ENCODE measurements at regions not wholly inside any gene's neighbourhood (a gene's known extent, or its start where the extent isn't known, plus 50 kb on each side); places are given as distances from the start of the nearest gene placed in this dataset.

DNA sequence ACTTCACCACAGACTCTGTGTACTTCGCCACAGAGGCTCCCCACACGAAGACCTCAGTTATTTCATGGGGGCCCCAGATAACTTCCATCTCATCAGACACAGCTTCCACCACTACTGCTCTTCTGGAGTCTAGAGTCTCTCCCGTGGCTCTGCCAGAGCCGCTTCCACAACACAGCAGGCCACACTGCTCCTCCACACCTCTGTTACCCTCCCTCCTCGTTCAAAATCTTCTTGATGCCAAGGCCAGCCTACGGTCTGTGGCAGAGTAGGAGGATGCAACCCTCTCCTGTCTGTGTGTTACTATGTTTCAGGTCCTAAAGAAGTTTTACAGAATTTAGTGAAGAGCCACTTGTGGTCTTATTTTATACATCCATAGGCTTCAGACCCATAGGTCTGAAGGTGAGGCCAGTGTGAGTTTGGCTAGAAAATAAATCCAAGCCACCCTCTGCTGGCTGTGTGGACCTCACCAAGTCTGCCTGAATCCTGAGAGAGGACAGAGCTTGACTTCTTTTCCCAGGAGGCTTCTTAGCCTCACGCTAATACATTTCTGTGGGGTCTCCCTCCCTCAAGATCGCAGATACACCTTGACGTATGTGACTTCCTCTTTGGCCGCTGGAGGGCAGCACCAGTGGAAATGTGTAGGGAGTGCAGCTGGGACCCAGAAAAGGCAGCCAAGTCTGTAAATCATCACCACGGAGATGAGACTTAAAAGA is 197.7 kb downstream of the FAXC start:
- BruUV-seq (replicated peaks) = no TSS peak
- CTCF ChIA-PET = interaction anchor here (1.0 kb wide), 1 partner anchor 90 kb away, joined by 7 read pairs; no protein-coding TSS in a partner anchor
- Histone ChIP-seq H2AFZ (ENCODE audit: low read length) (no peak overlapping the region), H3K4me1 (ENCODE audit: insufficient read depth, low read length) (no peaks in the 10 kb centered on the region), H3K9me2 (replicated peaks; ENCODE audit: low read length) (no peaks in the 10 kb centered on the region), H3K36me3 (ENCODE audit: low read depth, low read length) (no peaks in the 10 kb centered on the region), H3F3A (ENCODE audit: low read length, unreplicated experiment) (no peaks in the 10 kb centered on the region), H3K4me2 (ENCODE audit: low read length) (no peak overlapping the region), H3K27ac (ENCODE audit: low read length) (no peak overlapping the region), H3K9ac (ENCODE audit: low read length) (no peak overlapping the region), H4K20me1 (ENCODE audit: low read length) (no peaks in the 10 kb centered on the region), H3K79me2 (ENCODE audit: low read length) (no peaks in the 10 kb centered on the region), H3K4me3 (ENCODE audit: low read length) (no peak overlapping the region), H3K27me3 (ENCODE audit: low read length) (peaks cover 30% of the 10 kb centered on the region), H3K9me3 (ENCODE audit: low read length) (no peaks in the 10 kb centered on the region)
- ATAC-seq = peak; percentile 73
- TF ChIP-seq EZH2phosphoT487 (IDR thresholded peaks at IDR 0.05; ENCODE audit: borderline replicate concordance, low read length) (no peak), EZH2 (IDR thresholded peaks at IDR 0.05; ENCODE audit: low read length, unreplicated experiment) (no peak)
- TF ChIP-seq, protein P1, sequence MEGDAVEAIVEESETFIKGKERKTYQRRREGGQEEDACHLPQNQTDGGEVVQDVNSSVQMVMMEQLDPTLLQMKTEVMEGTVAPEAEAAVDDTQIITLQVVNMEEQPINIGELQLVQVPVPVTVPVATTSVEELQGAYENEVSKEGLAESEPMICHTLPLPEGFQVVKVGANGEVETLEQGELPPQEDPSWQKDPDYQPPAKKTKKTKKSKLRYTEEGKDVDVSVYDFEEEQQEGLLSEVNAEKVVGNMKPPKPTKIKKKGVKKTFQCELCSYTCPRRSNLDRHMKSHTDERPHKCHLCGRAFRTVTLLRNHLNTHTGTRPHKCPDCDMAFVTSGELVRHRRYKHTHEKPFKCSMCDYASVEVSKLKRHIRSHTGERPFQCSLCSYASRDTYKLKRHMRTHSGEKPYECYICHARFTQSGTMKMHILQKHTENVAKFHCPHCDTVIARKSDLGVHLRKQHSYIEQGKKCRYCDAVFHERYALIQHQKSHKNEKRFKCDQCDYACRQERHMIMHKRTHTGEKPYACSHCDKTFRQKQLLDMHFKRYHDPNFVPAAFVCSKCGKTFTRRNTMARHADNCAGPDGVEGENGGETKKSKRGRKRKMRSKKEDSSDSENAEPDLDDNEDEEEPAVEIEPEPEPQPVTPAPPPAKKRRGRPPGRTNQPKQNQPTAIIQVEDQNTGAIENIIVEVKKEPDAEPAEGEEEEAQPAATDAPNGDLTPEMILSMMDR (conservative IDR thresholded peaks at IDR 0.05; ENCODE audit: low read depth, low read length) = peak; percentile 70
- DNase-seq = peak; percentile 60
- intact Hi-C loops (cut with micrococcal nuclease) = loop anchor here (1.0 kb wide), 1 partner anchor 91 kb away; no protein-coding TSS in a partner anchor
- POLR2A ChIA-PET (ENCODE audit: unreplicated experiment) = no interaction called here

DNA sequence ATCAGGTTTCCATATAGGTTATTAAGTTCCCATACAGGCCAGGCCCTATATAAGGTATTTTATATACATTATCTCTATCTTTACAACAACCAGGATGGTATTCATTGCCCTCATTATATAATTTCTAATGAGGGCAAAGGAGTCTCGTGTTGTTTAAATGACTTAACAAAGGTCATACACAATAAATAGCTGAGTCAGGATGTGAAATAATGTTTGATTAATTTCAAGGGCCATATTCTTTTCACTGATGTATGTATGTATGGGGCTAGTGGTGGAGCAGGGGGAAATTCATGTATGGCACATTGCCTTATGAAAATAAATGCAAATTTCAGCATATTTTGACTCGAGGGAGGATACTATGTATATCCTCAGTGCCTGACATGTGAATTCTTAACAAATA is 200.7 kb downstream of the FAXC start:
- H3K27me3 ChIP-seq (ENCODE audit: low read length) = peaks cover 43% of the 10 kb centered on the region
- intact Hi-C loops (cut with micrococcal nuclease) = no loop called here
- POLR2A ChIA-PET (ENCODE audit: unreplicated experiment) = no interaction called here
- H3K4me3 ChIP-seq (ENCODE audit: low read length) = no peak overlapping the region
- no peaks in the 10 kb centered on the region for H3K79me2 ChIP-seq (ENCODE audit: low read length)
- H3K9me3 ChIP-seq (ENCODE audit: low read length) = no peaks in the 10 kb centered on the region
- H3K4me1 ChIP-seq (ENCODE audit: insufficient read depth, low read length) = no peaks in the 10 kb centered on the region
- no peaks in the 10 kb centered on the region for H4K20me1 ChIP-seq (ENCODE audit: low read length)
- no peaks in the 10 kb centered on the region for H3K9me2 ChIP-seq (replicated peaks; ENCODE audit: low read length)
- CTCF ChIA-PET = no interaction called here
- H3K9ac ChIP-seq (ENCODE audit: low read length) = no peak overlapping the region
- no peak overlapping the region for H3K27ac ChIP-seq (ENCODE audit: low read length)
- H2AFZ ChIP-seq (ENCODE audit: low read length) = no peak overlapping the region
- H3F3A ChIP-seq (ENCODE audit: low read length, unreplicated experiment) = no peaks in the 10 kb centered on the region
- H3K4me2 ChIP-seq (ENCODE audit: low read length) = no peak overlapping the region
- H3K36me3 ChIP-seq (ENCODE audit: low read depth, low read length) = no peaks in the 10 kb centered on the region
- BruUV-seq (replicated peaks) = no TSS peak
- TF ChIP-seq EZH2phosphoT487 (IDR thresholded peaks at IDR 0.05; ENCODE audit: borderline replicate concordance, low read length) (no peak), EZH2 (IDR thresholded peaks at IDR 0.05; ENCODE audit: low read length, unreplicated experiment) (no peak)
- TF ChIP-seq, protein P1 (conservative IDR thresholded peaks at IDR 0.05; ENCODE audit: low read depth, low read length) = no peak
- no peak for DNase-seq
- no peak for ATAC-seq

- H3K9ac ChIP-seq (ENCODE audit: low read length) = no peak overlapping the region
- H3K4me1 ChIP-seq (ENCODE audit: insufficient read depth, low read length) = no peaks in the 10 kb centered on the region
- H3K79me2 ChIP-seq (ENCODE audit: low read length) = no peaks in the 10 kb centered on the region
- CTCF ChIA-PET = no interaction called here
- no peaks in the 10 kb centered on the region for H3K36me3 ChIP-seq (ENCODE audit: low read depth, low read length)
- no peaks in the 10 kb centered on the region for H3K9me3 ChIP-seq (ENCODE audit: low read length)
- DNase-seq (no peak), ATAC-seq (no peak)
- BruUV-seq (replicated peaks) = no TSS peak
- POLR2A ChIA-PET (ENCODE audit: unreplicated experiment) = no interaction called here
- TF ChIP-seq, protein P1 (conservative IDR thresholded peaks at IDR 0.05; ENCODE audit: low read depth, low read length) = no peak
- TF ChIP-seq EZH2phosphoT487 (IDR thresholded peaks at IDR 0.05; ENCODE audit: borderline replicate concordance, low read length) = no peak
- no peak for TF ChIP-seq EZH2 (IDR thresholded peaks at IDR 0.05; ENCODE audit: low read length, unreplicated experiment)
- H3K4me2 ChIP-seq (ENCODE audit: low read length) = no peak overlapping the region
- H3K27ac ChIP-seq (ENCODE audit: low read length) = no peak overlapping the region
- intact Hi-C loops (cut with micrococcal nuclease) = no loop called here
- H3K4me3 ChIP-seq (ENCODE audit: low read length) = no peak overlapping the region
- H3K27me3 ChIP-seq (ENCODE audit: low read length) = peaks cover 43% of the 10 kb centered on the region
- H2AFZ ChIP-seq (ENCODE audit: low read length) = no peak overlapping the region
- no peaks in the 10 kb centered on the region for H3F3A ChIP-seq (ENCODE audit: low read length, unreplicated experiment)
- H3K9me2 ChIP-seq (replicated peaks; ENCODE audit: low read length) = no peaks in the 10 kb centered on the region
- no peaks in the 10 kb centered on the region for H4K20me1 ChIP-seq (ENCODE audit: low read length)
Measured at GRCh38 chr6:99148111-99148510, 200.4 kb upstream of the FBXL4 start.
